ENCODE measurements at regions not wholly inside any gene's neighbourhood (a gene's known extent, or its start where the extent isn't known, plus 50 kb on each side); places are given as distances from the start of the nearest gene placed in this dataset.
"Not testable (repeated sequence)": the region's sequence is repeated elsewhere in the genome, so short reads cannot be mapped to it uniquely, and the experiment has no call there.

GRCh38 chr2:66030553-66030952 lies 404.4 kb upstream of the MEIS1 start:
- DNase-seq (ENCODE audit: low read depth) = no peak

GRCh38 chr2:66024391-66024790 lies 410.5 kb upstream of the MEIS1 start:
- DNase-seq (ENCODE audit: low read depth) = no peak

- no peak for DNase-seq (ENCODE audit: low read depth)
Measured at GRCh38 chr2:66021296-66021695, 413.6 kb upstream of the MEIS1 start.

GRCh38 chr2:66017763-66018162 lies 417.2 kb upstream of the MEIS1 start:
- DNase-seq (ENCODE audit: low read depth) = no peak

- DNase-seq (ENCODE audit: low read depth) = no peak
Measured at GRCh38 chr2:66014450-66014849, 420.5 kb upstream of the MEIS1 start.

GRCh38 chr2:66013456-66013855 lies 421.5 kb upstream of the MEIS1 start:
- no peak for DNase-seq (ENCODE audit: low read depth)

GRCh38 chr2:66003931-66004330 lies 431.0 kb upstream of the MEIS1 start:
- DNase-seq (ENCODE audit: low read depth) = no peak

- no peak for DNase-seq (ENCODE audit: low read depth)
Measured at GRCh38 chr2:66001538-66001937, 433.4 kb upstream of the MEIS1 start.

GRCh38 chr2:66000901-66001300 lies 434.0 kb upstream of the MEIS1 start:
- DNase-seq (ENCODE audit: low read depth) = no peak

- no peak for DNase-seq (ENCODE audit: low read depth)
Measured at GRCh38 chr2:65999796-66000195, 435.1 kb upstream of the MEIS1 start.

GRCh38 chr2:65999103-65999502 lies 435.8 kb upstream of the MEIS1 start:
- DNase-seq (ENCODE audit: low read depth) = no peak

- DNase-seq (ENCODE audit: low read depth) = no peak
Measured at GRCh38 chr2:65997961-65998360, 437.0 kb upstream of the MEIS1 start.

- no peak for DNase-seq (ENCODE audit: low read depth)
Measured at GRCh38 chr2:65992198-65992554, 442.7 kb upstream of the MEIS1 start.

- DNase-seq (ENCODE audit: low read depth) = no peak
Measured at GRCh38 chr2:65991381-65992197, 443.3 kb upstream of the MEIS1 start.

GRCh38 chr2:65985986-65986385 lies 448.9 kb upstream of the MEIS1 start:
- no peak for DNase-seq (ENCODE audit: low read depth)

GRCh38 chr2:65980531-65980930 lies 454.4 kb upstream of the MEIS1 start:
- no peak for DNase-seq (ENCODE audit: low read depth)

GRCh38 chr2:65979446-65979845 lies 455.5 kb upstream of the MEIS1 start:
- DNase-seq (ENCODE audit: low read depth) = no peak

- DNase-seq (ENCODE audit: low read depth) = no peak
Measured at GRCh38 chr2:65974067-65974723, 460.7 kb upstream of the MEIS1 start.

GRCh38 chr2:65969161-65969560 lies 465.8 kb upstream of the MEIS1 start:
- DNase-seq (ENCODE audit: low read depth) = no peak

- DNase-seq (ENCODE audit: low read depth) = not testable (repeated sequence)
Measured at GRCh38 chr2:65963303-65963702, 471.6 kb upstream of the MEIS1 start.

- no peak for DNase-seq (ENCODE audit: low read depth)
Measured at GRCh38 chr2:65960953-65961352, 474.0 kb upstream of the MEIS1 start.

GRCh38 chr2:65957886-65958285 lies 477.0 kb upstream of the MEIS1 start:
- DNase-seq (ENCODE audit: low read depth) = no peak

- DNase-seq (ENCODE audit: low read depth) = no peak
Measured at GRCh38 chr2:65957454-65957853, 477.5 kb upstream of the MEIS1 start.

GRCh38 chr2:65955259-65955658 lies 479.7 kb upstream of the MEIS1 start:
- no peak for DNase-seq (ENCODE audit: low read depth)
